Smooth muscle cell of the brain vasculature (primary cell): ENCODE measurements at regions not wholly inside any gene's neighbourhood (a gene's known extent, or its start where the extent isn't known, plus 50 kb on each side); places are given as distances from the start of the nearest gene placed in this dataset.
"Not testable (repeated sequence)": the region's sequence is repeated elsewhere in the genome, so short reads cannot be mapped to it uniquely, and the experiment has no call there.

Experiments used
- DNase-seq: peaks from one replicate; pipeline ENCODE4 v3.0.0-alpha.2; 2012; ENCODE audit warnings: low read depth, low spot score

DNA sequence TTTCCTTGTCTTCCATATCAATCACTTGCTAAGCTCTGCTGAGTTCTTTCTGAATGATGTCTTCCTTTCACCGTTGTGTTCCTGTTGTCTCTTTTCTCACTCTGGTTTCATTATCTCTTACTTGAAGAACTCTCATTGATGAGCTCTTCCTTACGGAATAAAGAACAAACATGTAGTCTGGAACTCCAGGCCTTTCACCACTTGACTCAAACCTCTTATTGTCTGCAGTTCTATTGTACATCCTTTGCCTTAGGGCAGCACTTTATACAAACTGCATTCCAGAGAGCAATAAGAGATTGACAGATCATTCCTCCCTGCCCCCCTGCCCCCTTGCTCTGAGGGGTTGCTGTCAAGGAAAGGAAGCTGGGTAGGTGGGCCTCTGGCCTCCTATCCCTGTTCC, 517.4 kb downstream of the TMEM135 start:
- no peak for DNase-seq

GRCh38 chr11:87548797-87549196, 511.1 kb downstream of the TMEM135 start:
- no peak for DNase-seq

DNA sequence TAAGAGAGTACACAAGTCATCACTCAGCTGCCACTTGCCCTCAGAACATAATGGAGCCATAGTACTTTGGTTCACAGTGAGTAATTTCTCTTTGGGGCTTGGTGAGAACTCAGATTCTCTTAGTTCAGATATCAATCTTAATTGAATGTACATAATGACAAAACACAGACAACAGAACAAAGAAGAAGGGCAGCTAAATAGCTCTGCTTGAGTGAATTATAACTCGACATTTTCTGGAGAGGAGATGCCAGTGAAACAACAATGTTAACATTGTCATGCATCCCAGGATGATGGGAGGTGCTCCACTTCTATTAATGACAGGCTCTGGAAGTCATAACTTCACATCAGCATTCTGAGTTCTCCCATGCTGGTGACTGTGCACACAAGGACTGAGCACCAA, 508.1 kb downstream of the TMEM135 start:
- no peak for DNase-seq

DNA sequence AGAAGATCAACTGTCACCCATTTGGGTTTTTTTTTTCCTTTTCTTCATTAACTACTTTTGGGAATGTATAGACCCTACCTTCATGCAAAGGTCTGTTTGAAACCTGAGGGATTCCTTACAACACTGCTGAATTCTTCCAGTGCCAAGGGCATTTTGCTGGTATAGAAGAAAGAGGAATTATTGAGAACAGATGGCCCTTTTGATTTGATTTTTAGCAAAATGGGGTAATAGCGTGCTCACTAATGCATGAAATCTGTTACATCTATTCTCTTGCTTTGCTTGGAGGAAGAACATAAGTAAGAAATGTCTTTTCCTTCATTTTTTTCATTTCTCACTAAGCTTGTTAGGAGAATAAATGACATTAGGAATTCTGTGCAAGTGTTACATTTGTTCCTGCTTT, 501.9 kb downstream of the TMEM135 start:
- DNase-seq: no peak

GRCh38 chr11:87536565-87536964, 498.8 kb downstream of the TMEM135 start:
- DNase-seq: no peak

GRCh38 chr11:87536016-87536415, 498.3 kb downstream of the TMEM135 start:
- no peak for DNase-seq

DNA sequence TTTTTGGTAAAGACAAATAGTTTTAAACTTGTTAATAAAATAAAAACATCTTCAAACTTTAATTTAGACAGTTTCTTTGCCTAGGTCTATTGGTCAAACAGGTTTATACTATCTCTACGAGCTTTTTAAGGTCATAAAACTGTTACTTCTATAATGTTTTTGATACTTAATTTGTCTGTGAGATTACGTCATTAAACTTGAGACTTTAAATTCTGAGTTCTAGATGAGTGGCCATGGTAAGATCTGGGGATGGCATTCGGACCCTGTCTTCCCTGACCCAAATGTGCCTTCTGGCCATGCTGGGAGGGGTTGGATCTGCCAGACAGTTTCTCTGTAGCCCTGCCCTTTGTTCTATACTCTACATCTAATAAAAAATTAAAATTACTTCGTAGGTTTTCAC, 497.8 kb downstream of the TMEM135 start:
- DNase-seq: no peak

DNA sequence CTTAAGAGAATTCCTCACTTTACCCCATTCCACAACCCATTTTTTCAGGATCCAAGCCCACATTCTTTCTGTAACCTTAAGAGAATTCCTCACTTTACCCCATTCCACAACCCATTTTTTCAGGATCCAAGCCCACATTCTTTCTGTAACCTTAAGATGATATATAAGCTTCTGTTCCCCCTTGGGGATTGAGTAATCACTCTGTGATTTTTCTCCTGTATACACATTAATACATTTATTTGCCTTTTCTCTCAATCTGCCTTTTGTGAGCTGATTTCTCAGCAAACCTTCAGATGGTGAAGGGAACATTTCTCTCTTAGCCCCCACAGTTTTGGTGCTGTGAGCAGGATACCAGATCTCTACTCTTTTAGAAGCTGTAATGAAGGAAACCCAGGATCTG, 494.1 kb downstream of the TMEM135 start:
- not testable (repeated sequence) for DNase-seq

DNA sequence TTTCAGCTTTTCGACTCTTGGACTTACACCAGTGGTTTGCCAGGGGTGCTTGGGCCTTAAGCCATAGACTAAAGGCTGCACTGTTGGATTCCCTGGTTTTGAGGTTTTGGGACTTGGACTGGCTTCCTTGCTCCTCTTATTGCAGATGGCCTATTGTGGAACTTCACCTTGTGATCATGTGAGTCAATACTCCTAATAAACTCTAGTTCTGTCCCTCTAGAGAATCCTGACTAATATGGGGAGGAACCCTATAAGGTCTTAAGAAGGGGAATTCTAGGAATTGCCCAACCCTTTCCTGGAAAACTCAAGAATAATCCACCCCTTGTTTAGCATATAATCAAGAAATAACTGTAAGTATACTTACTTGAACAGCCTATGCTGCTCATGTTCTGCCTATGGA, 491.8 kb downstream of the TMEM135 start:
- no peak for DNase-seq

GRCh38 chr11:87528752-87529151, 491.0 kb downstream of the TMEM135 start:
- DNase-seq: no peak

DNA sequence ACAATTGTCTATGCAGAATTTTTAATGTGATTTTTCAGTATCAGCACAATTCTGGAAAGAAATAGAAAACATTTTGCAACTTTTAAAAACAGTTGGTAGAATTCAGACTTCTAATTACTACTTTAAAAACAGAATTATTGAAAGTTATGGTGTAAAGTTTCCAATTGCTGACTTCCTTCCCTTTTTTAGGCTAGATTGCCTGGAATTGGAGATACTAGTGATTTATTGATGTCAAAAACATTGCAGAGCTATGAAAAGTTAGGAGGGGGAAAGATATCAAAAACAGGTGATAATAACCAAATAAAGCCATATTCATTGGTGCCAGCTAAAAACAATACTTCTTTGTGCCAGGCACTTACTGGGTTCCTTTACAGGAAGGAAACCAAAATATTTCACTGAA, 485.5 kb downstream of the TMEM135 start:
- DNase-seq: no peak

- DNase-seq: no peak
These were observed 480.5 kb downstream of the TMEM135 start for GRCh38 chr11:87518266-87518665.

DNA sequence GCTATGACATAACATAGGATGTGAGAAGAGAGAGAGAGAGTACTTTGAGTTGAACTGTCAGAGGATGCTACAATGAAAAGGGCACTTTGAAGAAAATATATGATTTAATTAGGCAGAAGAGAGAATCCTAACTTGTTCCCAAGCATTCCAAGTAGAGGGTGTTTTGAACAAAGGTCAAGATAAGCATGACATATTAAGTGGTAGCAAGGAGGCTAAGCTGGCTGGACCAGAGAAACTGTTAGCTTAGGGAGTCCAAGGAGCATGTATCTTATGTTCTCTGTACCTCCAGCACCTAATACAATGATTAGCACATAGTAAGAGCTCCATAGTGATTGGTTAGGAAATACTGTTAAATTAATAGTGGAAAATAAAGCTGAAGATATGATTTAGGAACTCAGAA, 479.6 kb downstream of the TMEM135 start:
- no peak for DNase-seq

DNA sequence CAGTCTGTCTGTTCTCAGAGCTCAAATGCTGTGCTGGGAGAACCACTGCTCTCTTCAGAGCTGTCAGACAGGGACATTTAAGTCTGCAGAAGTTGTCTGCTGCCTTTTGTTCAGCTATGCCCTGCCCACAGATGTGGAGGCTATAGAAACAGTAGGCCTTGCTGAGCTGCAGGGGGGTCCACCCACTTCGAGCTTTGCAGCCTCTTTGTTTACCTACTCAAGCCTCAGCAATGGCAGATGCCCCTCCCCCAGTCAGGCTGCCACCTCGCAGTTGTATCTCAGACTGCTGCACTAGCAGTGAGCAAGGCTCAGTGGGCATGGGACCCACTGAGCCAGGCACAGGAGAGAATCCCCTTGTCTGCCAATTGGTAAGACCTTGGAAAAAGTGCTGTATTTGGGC, 470.0 kb downstream of the TMEM135 start:
- not testable (repeated sequence) for DNase-seq

DNA sequence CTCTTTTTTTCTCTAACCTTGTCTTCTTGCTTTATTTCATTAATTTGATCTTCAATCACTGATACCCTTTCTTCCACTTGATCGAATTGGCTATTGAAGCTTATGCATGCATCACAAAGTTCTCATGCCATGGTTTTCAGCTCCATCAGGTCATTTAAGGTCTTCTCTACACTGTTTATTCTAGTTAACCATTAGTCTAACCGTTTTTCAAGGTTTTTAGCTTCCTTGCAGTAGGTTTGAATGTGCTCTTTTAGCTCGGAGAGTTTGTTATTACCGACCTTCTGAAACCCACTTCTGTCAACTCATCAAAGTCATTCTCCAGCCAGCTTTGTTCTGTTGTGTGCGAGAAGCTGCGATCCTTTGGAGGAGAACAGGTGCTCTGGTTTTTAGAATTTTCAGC, 469.2 kb downstream of the TMEM135 start:
- DNase-seq: not testable (repeated sequence)

GRCh38 chr11:87501388-87501787, 463.7 kb downstream of the TMEM135 start:
- no peak for DNase-seq

DNA sequence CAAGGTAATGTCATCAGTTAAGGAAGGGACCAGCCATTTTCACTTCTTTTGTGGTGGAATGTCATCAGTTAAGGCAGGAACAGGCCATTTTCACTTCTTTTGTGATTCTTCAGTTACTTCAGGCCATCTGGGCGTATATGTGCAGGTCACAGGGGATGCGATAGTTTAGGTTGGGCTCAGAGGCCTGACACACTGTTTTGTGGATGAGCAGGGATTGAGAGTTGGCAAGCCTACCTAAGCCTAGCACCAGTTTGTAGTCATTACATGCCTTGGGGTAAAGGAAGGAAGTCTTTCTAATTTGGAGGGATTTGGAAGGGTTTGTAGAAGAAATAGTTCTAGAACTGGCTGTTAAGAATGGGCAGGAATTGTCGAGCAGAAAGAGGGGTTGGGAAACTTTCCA, 457.2 kb downstream of the TMEM135 start:
- not testable (repeated sequence) for DNase-seq

DNA sequence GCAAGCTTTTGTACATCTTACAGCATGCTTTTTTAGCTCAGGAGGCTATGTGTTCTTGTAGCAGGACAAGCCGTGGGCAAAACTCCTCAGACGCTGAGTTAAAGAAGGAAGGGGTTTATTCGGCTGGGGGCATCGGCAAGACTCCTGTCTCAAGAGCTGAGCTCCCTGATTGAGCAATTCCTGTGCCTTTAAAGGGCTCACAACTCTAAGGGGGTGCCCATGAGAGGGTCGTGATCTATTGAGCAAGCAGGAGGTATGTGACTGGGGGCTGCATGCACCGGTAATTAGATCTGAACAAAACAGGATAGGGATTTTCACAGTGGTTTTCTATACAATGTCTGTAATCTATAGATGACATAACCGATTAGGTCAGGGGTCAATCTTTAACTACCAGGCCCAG, 456.3 kb downstream of the TMEM135 start:
- not testable (repeated sequence) for DNase-seq

GRCh38 chr11:87493516-87493915, 455.8 kb downstream of the TMEM135 start:
- no peak for DNase-seq

DNA sequence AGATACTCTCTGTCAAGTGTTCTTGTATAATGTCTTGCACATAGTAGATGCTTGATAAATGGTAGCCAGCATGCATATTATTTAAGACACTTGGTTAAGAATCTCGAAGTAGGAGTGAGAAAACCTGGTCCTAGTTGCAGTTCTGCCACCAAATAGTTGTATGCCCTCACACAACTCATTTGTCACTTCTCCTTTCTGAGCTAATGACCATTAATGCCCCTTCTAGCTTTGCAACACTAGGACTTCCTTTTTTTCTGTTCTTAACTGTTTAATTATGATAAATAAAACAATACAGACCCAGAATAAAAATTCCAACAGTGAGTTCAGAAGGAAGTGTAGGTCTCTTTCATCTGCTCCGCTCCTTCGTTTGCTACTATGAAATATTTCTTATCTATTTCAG, 453.6 kb downstream of the TMEM135 start:
- DNase-seq: no peak

DNA sequence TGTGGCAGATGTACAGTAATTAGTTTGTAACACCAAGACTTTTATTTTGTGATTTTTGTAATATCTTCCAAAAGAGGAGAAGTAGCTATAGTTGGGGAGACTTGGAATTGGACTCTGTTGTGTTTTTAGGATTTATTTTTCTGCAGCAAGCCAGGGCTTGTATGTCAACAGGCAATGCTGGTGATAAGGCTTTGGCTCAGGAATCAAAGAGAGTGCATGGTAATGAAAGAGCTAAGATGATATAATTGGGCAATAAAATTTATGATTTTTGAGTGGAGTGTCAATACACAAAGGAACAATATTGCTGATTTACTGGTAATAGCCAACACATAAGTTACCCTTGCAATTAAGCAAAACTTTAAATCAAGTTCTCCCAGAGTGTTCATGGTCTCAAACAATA, 452.9 kb downstream of the TMEM135 start:
- DNase-seq: no peak

- no peak for DNase-seq
These were observed 446.8 kb downstream of the TMEM135 start for GRCh38 chr11:87484566-87484965.

DNA sequence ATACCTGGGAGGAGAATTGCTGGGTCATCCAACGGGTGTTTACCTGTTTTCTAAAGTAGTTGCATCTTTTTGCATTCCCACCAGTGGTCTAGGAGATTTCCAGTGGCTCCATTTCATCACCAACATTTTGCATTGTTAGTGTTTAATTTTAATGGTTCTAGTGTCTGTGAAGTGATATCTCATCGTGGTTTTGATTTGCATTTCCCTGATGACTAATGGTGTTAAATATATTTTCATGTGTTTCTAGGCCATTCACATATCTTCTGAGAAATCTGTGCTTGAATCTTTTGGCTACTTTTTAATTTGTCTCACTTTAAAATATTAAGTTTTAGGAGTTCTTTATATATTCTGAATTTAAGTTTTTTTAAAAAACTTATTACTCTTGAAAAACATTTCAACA, 439.6 kb downstream of the TMEM135 start:
- DNase-seq: no peak

- no peak for DNase-seq
These were observed 435.4 kb downstream of the TMEM135 start for GRCh38 chr11:87473174-87473573.

GRCh38 chr11:87466223-87466622, 428.5 kb downstream of the TMEM135 start:
- DNase-seq: no peak
